ENCODE measurements at regions not wholly inside any gene's neighbourhood (a gene's known extent, or its start where the extent isn't known, plus 50 kb on each side); places are given as distances from the start of the nearest gene placed in this dataset.
"Not testable (repeated sequence)": the region's sequence is repeated elsewhere in the genome, so short reads cannot be mapped to it uniquely, and the experiment has no call there.

GRCh38 chr12:25615119-25615518 lies 62.0 kb upstream of the LMNTD1 start:
- peak; percentile 100 for DNase-seq

- no peak for DNase-seq
Observed at GRCh38 chr12:25616286-25616685, 63.2 kb upstream of the LMNTD1 start.

- DNase-seq = no peak
Observed at GRCh38 chr12:25617991-25618390, 64.9 kb upstream of the LMNTD1 start.

GRCh38 chr12:25623816-25624215 lies 70.7 kb upstream of the LMNTD1 start:
- no peak for DNase-seq

- no peak for DNase-seq
Observed at GRCh38 chr12:25625146-25625545, 72.1 kb upstream of the LMNTD1 start.

- no peak for DNase-seq
Observed at GRCh38 chr12:25629341-25629740, 76.3 kb upstream of the LMNTD1 start.

GRCh38 chr12:25630735-25631515 lies 77.8 kb upstream of the LMNTD1 start:
- not testable (repeated sequence) for DNase-seq

GRCh38 chr12:25633149-25633548 lies 80.1 kb upstream of the LMNTD1 start:
- not testable (repeated sequence) for DNase-seq

GRCh38 chr12:25637752-25638151 lies 84.7 kb upstream of the LMNTD1 start:
- DNase-seq = no peak

GRCh38 chr12:25639406-25639805 lies 86.3 kb upstream of the LMNTD1 start:
- no peak for DNase-seq

GRCh38 chr12:25644979-25645378 lies 91.9 kb upstream of the LMNTD1 start:
- no peak for DNase-seq

GRCh38 chr12:25645427-25645826 lies 92.3 kb upstream of the LMNTD1 start:
- DNase-seq = no peak

GRCh38 chr12:25651931-25652330 lies 98.8 kb upstream of the LMNTD1 start:
- DNase-seq = no peak

GRCh38 chr12:25652371-25652770 lies 99.3 kb upstream of the LMNTD1 start:
- DNase-seq = no peak

GRCh38 chr12:25653487-25654175 lies 100.5 kb upstream of the LMNTD1 start:
- DNase-seq = peak; percentile 98

- peak; percentile 100 for DNase-seq
Observed at GRCh38 chr12:25655702-25656101, 102.6 kb upstream of the LMNTD1 start.

GRCh38 chr12:25659621-25660020 lies 106.5 kb upstream of the LMNTD1 start:
- peak; percentile 64 for DNase-seq

- peak; percentile 80 for DNase-seq
Observed at GRCh38 chr12:25670076-25671055, 117.3 kb upstream of the LMNTD1 start.

- no peak for DNase-seq
Observed at GRCh38 chr12:25675808-25676207, 122.7 kb upstream of the LMNTD1 start.

GRCh38 chr12:25677232-25677937 lies 124.3 kb upstream of the LMNTD1 start:
- DNase-seq = peak; percentile 63

GRCh38 chr12:25681580-25681979 lies 128.5 kb upstream of the LMNTD1 start:
- no peak for DNase-seq

GRCh38 chr12:25682421-25682820 lies 129.3 kb upstream of the LMNTD1 start:
- peak; percentile 82 for DNase-seq

- DNase-seq = no peak
Observed at GRCh38 chr12:25684070-25684469, 131.0 kb upstream of the LMNTD1 start.

Data from DMS53 (cell line).